Muscle of leg (tissue), 3 donors: ENCODE measurements at regions not wholly inside any gene's neighbourhood (a gene's known extent, or its start where the extent isn't known, plus 50 kb on each side); places are given as distances from the start of the nearest gene placed in this dataset.
A peak's percentile ranks its signal among the peaks of the same experiment; 100 is the strongest.
"Not testable (repeated sequence)": the region's sequence is repeated elsewhere in the genome, so short reads cannot be mapped to it uniquely, and the experiment has no call there.

Experiments used
- DNase-seq: peaks from one replicate; pipeline ENCODE4 v3.0.0; 2013
- H3K27ac ChIP-seq: one replicate; pipeline ENCODE4 v1.5.1; 2013; ENCODE audit warnings: mild to moderate bottlenecking, low read length, control low read depth
- H3K27me3 ChIP-seq: one replicate; pipeline ENCODE4 v1.6.1; 2013; ENCODE audit warnings: low read length; ENCODE audit not compliant: control insufficient read depth, insufficient read depth
- H3K36me3 ChIP-seq: one replicate; pipeline ENCODE4 v1.6.1; 2013; ENCODE audit warnings: low read length; ENCODE audit not compliant: control insufficient read depth, insufficient read depth
- H3K4me1 ChIP-seq: one replicate; pipeline ENCODE4 v1.6.1; 2013; ENCODE audit warnings: low read length; ENCODE audit not compliant: control insufficient read depth, insufficient read depth
- H3K4me3 ChIP-seq: one replicate; pipeline ENCODE4 v1.5.1; 2013; ENCODE audit warnings: low read length, control low read depth
- H3K9me3 ChIP-seq: replicated peaks from 2 replicates; pipeline ENCODE4 v1.6.1; 2013; ENCODE audit warnings: low read depth, low read length; ENCODE audit not compliant: control insufficient read depth
- WGBS: methylation state at CpG from one replicate; pipeline ENCODE4 v1.1.5; 2013; ENCODE audit warnings: missing lambda C conversion rate; ENCODE audit not compliant: insufficient coverage; 5-methylcytosine and 5-hydroxymethylcytosine counted together

DNA sequence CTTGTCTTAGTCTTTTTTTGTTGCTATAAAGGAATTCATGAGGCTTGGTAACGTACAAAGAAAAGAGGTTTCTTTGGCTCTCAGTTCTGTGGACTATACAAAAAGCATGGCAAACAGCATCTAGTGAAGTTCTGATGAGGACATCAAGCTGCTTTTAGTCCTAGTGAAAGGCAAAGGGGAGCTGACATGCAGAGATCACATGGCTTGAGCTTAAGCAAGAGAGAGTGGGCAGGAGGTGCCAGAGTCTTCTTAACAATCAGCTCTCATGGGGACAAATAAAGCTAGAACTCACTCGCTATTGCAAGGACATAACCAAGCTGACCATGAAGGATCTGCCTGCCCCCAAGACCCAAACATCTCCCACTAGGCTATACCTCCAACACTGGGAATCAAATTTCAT lies 1063.1 kb downstream of the PCDH7 start:
- WGBS, result 71% methylated on average over 1 of the region's 2 CpGs

DNA sequence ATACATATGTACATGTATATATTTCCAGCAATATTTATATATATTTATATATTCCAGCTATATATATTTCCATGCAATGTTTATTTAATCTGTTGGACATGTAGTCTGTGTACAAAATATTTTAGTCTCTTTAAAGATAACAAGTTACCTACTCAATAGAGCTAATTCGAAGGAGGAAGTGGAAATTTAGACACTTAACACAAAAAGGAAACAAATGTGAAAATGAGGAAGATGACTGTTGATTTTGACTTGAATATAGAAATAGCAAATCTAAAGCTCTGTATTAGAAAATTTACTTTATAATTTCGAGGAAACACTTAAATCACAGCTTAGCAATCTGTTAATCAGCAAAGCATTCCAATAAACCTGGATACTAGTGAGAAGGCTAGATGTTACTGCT lies 1064.4 kb downstream of the PCDH7 start:
- no peak for DNase-seq
- WGBS, result no CpG with 5 or more reads among the region's 2 CpGs
- H3K27ac ChIP-seq, result no peak overlapping the region
- no peaks in the 10 kb centered on the region for H3K27me3 ChIP-seq
- no peaks in the 10 kb centered on the region for H3K36me3 ChIP-seq
- no peaks in the 10 kb centered on the region for H3K9me3 ChIP-seq
- no peak overlapping the region for H3K4me3 ChIP-seq
- no peaks in the 10 kb centered on the region for H3K4me1 ChIP-seq

More for the DNA sequence above, 1063.1 kb downstream of the PCDH7 start:
- Histone ChIP-seq H3K36me3 (no peaks in the 10 kb centered on the region), H3K4me1 (no peaks in the 10 kb centered on the region), H3K4me3 (no peak overlapping the region), H3K27ac (no peak overlapping the region), H3K9me3 (no peaks in the 10 kb centered on the region), H3K27me3 (no peaks in the 10 kb centered on the region)
- DNase-seq, result no peak

DNA sequence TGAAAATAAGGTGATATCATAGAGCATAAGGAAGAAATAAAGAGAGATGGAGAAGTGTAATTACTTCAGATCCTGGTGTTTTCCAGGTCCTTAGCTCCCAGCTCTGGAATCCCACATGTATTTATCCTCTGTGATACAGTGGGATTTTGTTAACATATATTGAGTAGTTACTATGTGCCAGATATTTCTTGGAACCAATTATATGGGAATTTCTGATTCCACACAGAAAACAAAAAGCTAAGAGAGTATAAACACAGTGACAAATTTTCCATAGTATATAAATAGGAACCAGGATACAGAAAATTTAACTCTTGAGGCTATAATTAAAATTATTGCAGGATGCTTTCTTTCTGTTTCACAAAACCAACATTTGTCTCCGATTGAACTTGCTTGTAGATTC lies 1067.5 kb downstream of the PCDH7 start:
- Histone ChIP-seq H3K36me3 (no peaks in the 10 kb centered on the region), H3K9me3 (no peaks in the 10 kb centered on the region), H3K4me3 (no peak overlapping the region), H3K4me1 (no peaks in the 10 kb centered on the region), H3K27ac (no peak overlapping the region), H3K27me3 (no peaks in the 10 kb centered on the region)
- DNase-seq, result peak; percentile 77
- no CpG with 5 or more reads among the region's 1 CpG for WGBS

DNA sequence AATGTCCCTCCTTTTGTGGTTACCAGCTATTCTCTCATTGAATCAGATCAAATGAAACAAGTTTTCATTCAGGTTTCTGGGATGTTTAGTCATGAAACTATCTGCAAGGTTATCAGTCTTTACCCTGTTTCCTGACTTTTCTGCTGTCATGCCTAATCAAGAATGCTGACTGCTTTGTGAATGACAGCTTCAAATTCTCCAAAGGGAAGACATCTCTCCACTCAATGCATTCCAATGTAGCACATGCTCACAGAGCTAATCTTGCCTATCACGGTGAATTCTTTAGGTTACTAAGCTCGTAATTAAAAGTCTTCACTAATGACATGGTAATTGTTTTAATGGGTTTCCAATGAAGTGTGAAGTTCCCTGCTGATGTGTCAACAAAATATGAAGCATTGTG lies 1068.5 kb downstream of the PCDH7 start:
- H3K27ac ChIP-seq, result no peak overlapping the region
- WGBS, result no CpG with 5 or more reads among the region's 2 CpGs
- no peaks in the 10 kb centered on the region for H3K36me3 ChIP-seq
- no peaks in the 10 kb centered on the region for H3K4me1 ChIP-seq
- H3K27me3 ChIP-seq, result no peaks in the 10 kb centered on the region
- H3K9me3 ChIP-seq, result no peaks in the 10 kb centered on the region
- no peak overlapping the region for H3K4me3 ChIP-seq
- no peak for DNase-seq

DNA sequence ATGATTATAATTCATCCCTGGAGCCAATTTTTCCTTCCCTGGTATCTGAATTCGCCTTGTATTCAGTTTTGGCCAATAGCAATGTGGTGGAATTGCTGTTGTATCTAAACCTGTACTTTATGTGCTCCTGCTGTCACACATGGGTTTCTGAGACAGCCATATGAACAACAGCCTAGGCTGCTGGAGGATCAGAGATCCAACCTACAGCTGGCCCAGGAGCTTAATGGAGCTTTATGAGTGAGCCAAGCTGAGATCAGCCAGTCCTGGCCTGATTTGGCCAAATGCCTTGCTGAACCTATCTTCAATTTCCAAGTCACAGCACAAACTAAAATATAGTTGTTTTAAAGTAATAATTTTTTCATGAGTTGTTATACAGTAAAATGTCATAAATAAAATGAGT lies 1071.5 kb downstream of the PCDH7 start:
- no CpG with 5 or more reads among the region's 1 CpG for WGBS
- no peak overlapping the region for H3K4me3 ChIP-seq
- H3K9me3 ChIP-seq, result no peaks in the 10 kb centered on the region
- H3K4me1 ChIP-seq, result no peaks in the 10 kb centered on the region
- no peaks in the 10 kb centered on the region for H3K36me3 ChIP-seq
- peak; percentile 16 for DNase-seq
- H3K27me3 ChIP-seq, result no peaks in the 10 kb centered on the region
- H3K27ac ChIP-seq, result no peak overlapping the region

DNA sequence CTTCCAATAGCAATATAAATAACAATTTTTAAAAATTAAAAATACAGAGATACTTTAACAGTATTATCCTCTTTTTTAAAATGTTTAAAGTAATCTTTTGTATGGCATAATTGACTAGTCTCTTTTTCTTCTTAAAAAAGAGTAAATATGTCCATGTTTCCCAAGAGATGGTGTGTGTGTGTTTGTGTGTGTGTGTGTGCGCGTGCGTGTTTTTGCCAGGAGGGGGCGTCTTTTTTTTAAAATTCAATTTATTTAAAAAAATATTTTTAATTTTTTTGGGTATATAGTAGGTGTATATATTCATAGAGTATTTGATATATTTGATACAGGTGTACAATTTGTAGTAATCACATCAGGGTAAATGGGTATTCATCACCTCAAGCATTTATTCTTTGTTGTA lies 1073.7 kb downstream of the PCDH7 start:
- DNase-seq, result no peak
- no peaks in the 10 kb centered on the region for H3K4me1 ChIP-seq
- no peaks in the 10 kb centered on the region for H3K9me3 ChIP-seq
- no CpG with 5 or more reads among the region's 4 CpGs for WGBS
- H3K27ac ChIP-seq, result no peak overlapping the region
- H3K4me3 ChIP-seq, result no peak overlapping the region
- H3K36me3 ChIP-seq, result no peaks in the 10 kb centered on the region
- no peaks in the 10 kb centered on the region for H3K27me3 ChIP-seq

DNA sequence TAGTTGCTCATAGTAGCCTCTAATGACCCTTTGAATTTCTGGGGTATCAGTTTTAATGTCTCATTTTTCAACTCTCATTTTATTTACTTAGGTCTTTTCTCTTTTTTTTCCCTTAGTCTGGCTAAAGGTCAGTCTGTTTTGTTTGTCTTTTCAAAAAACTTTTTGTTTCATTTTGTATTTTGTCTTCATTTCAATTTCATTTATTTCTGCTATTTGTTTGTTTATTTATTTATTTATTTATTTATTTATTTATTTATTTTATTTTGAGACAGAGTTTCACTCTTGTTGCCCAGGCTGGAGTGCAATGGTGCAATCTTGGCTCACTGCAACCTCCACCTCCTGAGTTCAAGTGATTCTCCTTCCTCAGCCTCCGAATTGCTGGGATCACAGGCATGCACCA lies 1076.9 kb downstream of the PCDH7 start:
- WGBS, result no CpG with 5 or more reads among the region's 1 CpG
- not testable (repeated sequence) for H3K9me3 ChIP-seq

DNA sequence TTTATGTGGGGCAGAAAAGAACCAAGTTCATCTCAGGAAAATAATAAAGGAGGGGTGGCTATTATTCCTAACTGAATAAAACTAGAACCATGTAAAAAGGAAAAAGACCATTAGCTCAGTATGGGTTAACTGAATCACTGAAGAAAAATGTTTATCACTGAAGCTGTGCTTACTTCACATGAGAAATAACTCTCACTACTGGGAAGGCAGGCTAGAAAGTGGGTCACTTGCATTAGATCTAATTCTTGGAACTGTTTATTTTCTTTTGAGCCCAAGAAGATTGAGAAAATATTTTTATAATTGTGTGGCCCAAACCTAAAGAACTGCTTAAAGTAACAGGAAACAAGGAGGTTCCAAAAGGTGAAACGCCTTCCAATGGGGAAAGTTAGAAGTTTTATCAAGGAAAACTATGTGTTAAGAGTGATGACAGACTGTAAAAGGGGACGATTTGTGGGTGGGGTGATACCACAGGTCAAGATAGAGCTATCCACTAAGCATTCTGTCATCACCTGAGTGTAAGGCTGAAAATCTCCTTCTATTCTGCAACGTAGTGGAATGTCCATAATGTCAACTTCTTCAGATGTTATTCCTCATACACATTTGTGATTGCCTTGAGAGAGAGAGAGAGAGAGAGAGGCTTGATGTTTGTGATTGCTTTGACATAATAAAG lies 1083.5 kb downstream of the PCDH7 start:
- Histone ChIP-seq H3K27me3 (no peaks in the 10 kb centered on the region), H3K4me3 (no peak overlapping the region), H3K36me3 (no peaks in the 10 kb centered on the region), H3K4me1 (no peaks in the 10 kb centered on the region), H3K27ac (no peak overlapping the region), H3K9me3 (no peaks in the 10 kb centered on the region)
- no peak for DNase-seq
- 67% methylated on average over 1 of the region's 3 CpGs for WGBS

More for the DNA sequence above, 1076.9 kb downstream of the PCDH7 start:
- H3K27me3 ChIP-seq, H3K4me1 ChIP-seq, H3K36me3 ChIP-seq, H3K27ac ChIP-seq, H3K4me3 ChIP-seq, DNase-seq: not testable (repeated sequence)

DNA sequence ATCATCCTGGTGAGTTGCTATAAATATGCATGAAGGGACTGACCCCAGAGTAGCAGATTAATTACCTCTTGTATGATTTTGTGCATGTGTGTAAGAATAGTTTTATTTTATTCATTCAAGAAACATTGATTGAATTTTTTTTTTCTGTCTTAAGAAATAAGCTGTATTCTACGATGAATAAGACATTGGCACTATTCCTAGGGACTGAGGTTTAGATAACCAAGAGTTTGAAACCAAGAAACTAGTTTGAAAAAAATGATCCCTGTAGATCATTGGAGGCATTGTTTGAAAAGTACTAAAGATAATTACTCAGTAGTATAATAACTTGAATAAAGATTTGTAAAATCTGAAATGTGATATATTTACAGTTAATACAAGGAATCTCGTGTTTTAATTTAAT lies 1086.9 kb downstream of the PCDH7 start:
- WGBS, result no CpG with 5 or more reads among the region's 2 CpGs
- Histone ChIP-seq H3K36me3 (no peaks in the 10 kb centered on the region), H3K4me3 (no peak overlapping the region), H3K27ac (no peak overlapping the region), H3K4me1 (no peaks in the 10 kb centered on the region), H3K27me3 (no peaks in the 10 kb centered on the region), H3K9me3 (no peaks in the 10 kb centered on the region)
- no peak for DNase-seq

DNA sequence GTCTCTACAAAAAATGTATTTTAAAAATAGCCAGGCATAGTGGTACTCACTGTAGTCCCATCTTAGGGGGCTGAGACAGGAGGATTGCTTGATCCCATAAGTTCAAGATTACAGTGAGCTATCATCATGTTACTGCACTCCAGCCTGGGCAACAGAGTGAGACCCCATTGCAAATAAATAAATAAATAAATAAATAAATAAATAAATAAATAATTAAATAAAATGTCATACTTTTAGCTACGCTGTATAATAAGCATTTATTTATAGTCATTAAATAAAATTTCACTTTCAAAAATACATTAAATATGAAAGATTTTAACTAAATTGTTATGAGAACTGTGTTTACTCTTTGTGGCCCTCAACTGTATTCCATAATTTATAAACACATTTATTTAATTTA lies 1124.2 kb downstream of the PCDH7 start:
- no CpG with 5 or more reads among the region's 1 CpG for WGBS
- no peak overlapping the region for H3K27ac ChIP-seq

DNA sequence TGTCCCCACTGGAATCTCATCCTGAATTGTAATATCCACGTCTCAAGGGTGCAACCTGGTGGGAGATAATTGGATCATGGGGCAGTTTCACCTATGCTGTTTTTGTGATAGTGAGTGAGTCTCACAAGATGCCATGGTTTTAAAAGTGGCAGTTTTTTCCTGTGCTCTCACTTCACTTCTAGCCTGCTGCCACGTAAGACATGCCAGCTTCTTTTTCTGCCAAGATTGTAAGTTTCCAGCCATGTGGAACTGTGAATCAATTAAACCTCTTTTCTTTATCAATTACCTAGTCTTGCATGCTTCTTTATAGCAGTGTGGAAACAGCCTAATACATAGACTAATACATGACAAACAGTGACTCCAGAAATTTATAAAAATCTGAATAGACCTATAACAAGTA lies 1131.8 kb downstream of the PCDH7 start:
- no peak overlapping the region for H3K4me3 ChIP-seq

More for the DNA sequence above, 1124.2 kb downstream of the PCDH7 start:
- no peak overlapping the region for H3K4me3 ChIP-seq
- DNase-seq, result no peak
- peaks cover 3% of the 10 kb centered on the region for H3K9me3 ChIP-seq
- no peaks in the 10 kb centered on the region for H3K36me3 ChIP-seq
- H3K4me1 ChIP-seq, result no peaks in the 10 kb centered on the region
- no peaks in the 10 kb centered on the region for H3K27me3 ChIP-seq

More for the DNA sequence above, 1131.8 kb downstream of the PCDH7 start:
- Histone ChIP-seq H3K27ac (no peak overlapping the region), H3K27me3 (no peaks in the 10 kb centered on the region), H3K9me3 (no peaks in the 10 kb centered on the region), H3K4me1 (no peaks in the 10 kb centered on the region), H3K36me3 (no peaks in the 10 kb centered on the region)
- WGBS, result 80% methylated on average over 1 of the region's 2 CpGs
- DNase-seq, result no peak
